ENCODE measurements at regions not wholly inside any gene's neighbourhood (a gene's known extent, or its start where the extent isn't known, plus 50 kb on each side); places are given as distances from the start of the nearest gene placed in this dataset.

GRCh38 chr2:421406-421805 lies 133.5 kb upstream of the ALKAL2 start:
- no peak for TF ChIP-seq CTCF (IDR thresholded peaks at IDR 0.05; ENCODE audit: insufficient read depth, low read depth, low read length)
- DNase-seq (ENCODE audit: low read depth), result no peak
- H3K4me3 ChIP-seq (ENCODE audit: low read depth, low read length), result no peak overlapping the region

GRCh38 chr2:419687-420317 lies 131.9 kb upstream of the ALKAL2 start:
- DNase-seq (ENCODE audit: low read depth), result no peak
- TF ChIP-seq CTCF (IDR thresholded peaks at IDR 0.05; ENCODE audit: insufficient read depth, low read depth, low read length), result no peak
- H3K4me3 ChIP-seq (ENCODE audit: low read depth, low read length), result no peak overlapping the region

- H3K4me3 ChIP-seq (ENCODE audit: low read depth, low read length), result no peak overlapping the region
- no peak for TF ChIP-seq CTCF (IDR thresholded peaks at IDR 0.05; ENCODE audit: insufficient read depth, low read depth, low read length)
- DNase-seq (ENCODE audit: low read depth), result no peak
Observed at GRCh38 chr2:417662-418061, 129.8 kb upstream of the ALKAL2 start.

GRCh38 chr2:417006-417405 lies 129.1 kb upstream of the ALKAL2 start:
- no peak overlapping the region for H3K4me3 ChIP-seq (ENCODE audit: low read depth, low read length)
- no peak for TF ChIP-seq CTCF (IDR thresholded peaks at IDR 0.05; ENCODE audit: insufficient read depth, low read depth, low read length)
- no peak for DNase-seq (ENCODE audit: low read depth)

- DNase-seq (ENCODE audit: low read depth), result no peak
- no peak overlapping the region for H3K4me3 ChIP-seq (ENCODE audit: low read depth, low read length)
- no peak for TF ChIP-seq CTCF (IDR thresholded peaks at IDR 0.05; ENCODE audit: insufficient read depth, low read depth, low read length)
Observed at GRCh38 chr2:415986-416610, 128.2 kb upstream of the ALKAL2 start.

GRCh38 chr2:409523-409922 lies 121.6 kb upstream of the ALKAL2 start:
- no peak for TF ChIP-seq CTCF (IDR thresholded peaks at IDR 0.05; ENCODE audit: insufficient read depth, low read depth, low read length)
- DNase-seq (ENCODE audit: low read depth), result no peak
- H3K4me3 ChIP-seq (ENCODE audit: low read depth, low read length), result no peak overlapping the region

- no peak overlapping the region for H3K4me3 ChIP-seq (ENCODE audit: low read depth, low read length)
- no peak for TF ChIP-seq CTCF (IDR thresholded peaks at IDR 0.05; ENCODE audit: insufficient read depth, low read depth, low read length)
- no peak for DNase-seq (ENCODE audit: low read depth)
Observed at GRCh38 chr2:407630-408029, 119.7 kb upstream of the ALKAL2 start.

All from fibroblast of villous mesenchyme (primary cell).